ENCODE measurements at regions not wholly inside any gene's neighbourhood (a gene's known extent, or its start where the extent isn't known, plus 50 kb on each side); places are given as distances from the start of the nearest gene placed in this dataset.

GRCh38 chr3:18890449-18890848 is 257.9 kb upstream of the KCNH8 start:
- Histone ChIP-seq H3K27me3 (ENCODE audit: low read length) (no peaks in the 10 kb centered on the region), H3K9me2 (replicated peaks; ENCODE audit: insufficient read depth, low read length) (no peaks in the 10 kb centered on the region), H3K27ac (ENCODE audit: low read length) (no peak overlapping the region), H3K36me3 (ENCODE audit: insufficient read depth, low read length) (no peaks in the 10 kb centered on the region), H3K79me2 (ENCODE audit: low read length) (no peaks in the 10 kb centered on the region), H3K4me3 (ENCODE audit: low read length) (no peak overlapping the region), H3K4me2 (ENCODE audit: low read depth, low read length, poor library complexity, severe bottlenecking) (no peak overlapping the region), H3K4me1 (ENCODE audit: low read length) (no peaks in the 10 kb centered on the region), H3K9ac (ENCODE audit: low read length) (no peak overlapping the region), H2AFZ (ENCODE audit: low read length) (no peak overlapping the region), H3K9me3 (ENCODE audit: low read length) (no peaks in the 10 kb centered on the region), H4K20me1 (ENCODE audit: insufficient read depth, low read depth, low read length) (no peaks in the 10 kb centered on the region)
- DNase-seq: no peak

GRCh38 chr3:18888819-18889218 is 259.5 kb upstream of the KCNH8 start:
- no peak overlapping the region for H2AFZ ChIP-seq (ENCODE audit: low read length)
- H3K9ac ChIP-seq (ENCODE audit: low read length): no peak overlapping the region
- no peaks in the 10 kb centered on the region for H3K9me3 ChIP-seq (ENCODE audit: low read length)
- no peaks in the 10 kb centered on the region for H3K4me1 ChIP-seq (ENCODE audit: low read length)
- no peaks in the 10 kb centered on the region for H4K20me1 ChIP-seq (ENCODE audit: insufficient read depth, low read depth, low read length)
- no peak overlapping the region for H3K4me3 ChIP-seq (ENCODE audit: low read length)
- no peaks in the 10 kb centered on the region for H3K36me3 ChIP-seq (ENCODE audit: insufficient read depth, low read length)
- H3K27ac ChIP-seq (ENCODE audit: low read length): no peak overlapping the region
- H3K27me3 ChIP-seq (ENCODE audit: low read length): no peaks in the 10 kb centered on the region
- DNase-seq: no peak
- H3K79me2 ChIP-seq (ENCODE audit: low read length): no peaks in the 10 kb centered on the region
- no peaks in the 10 kb centered on the region for H3K9me2 ChIP-seq (replicated peaks; ENCODE audit: insufficient read depth, low read length)
- no peak overlapping the region for H3K4me2 ChIP-seq (ENCODE audit: low read depth, low read length, poor library complexity, severe bottlenecking)

GRCh38 chr3:18888370-18888769 is 259.9 kb upstream of the KCNH8 start:
- Histone ChIP-seq H3K4me1 (ENCODE audit: low read length) (no peaks in the 10 kb centered on the region), H3K79me2 (ENCODE audit: low read length) (no peaks in the 10 kb centered on the region), H2AFZ (ENCODE audit: low read length) (no peak overlapping the region), H3K27ac (ENCODE audit: low read length) (no peak overlapping the region), H3K9ac (ENCODE audit: low read length) (no peak overlapping the region), H3K27me3 (ENCODE audit: low read length) (no peaks in the 10 kb centered on the region), H3K9me2 (replicated peaks; ENCODE audit: insufficient read depth, low read length) (no peaks in the 10 kb centered on the region), H3K4me2 (ENCODE audit: low read depth, low read length, poor library complexity, severe bottlenecking) (no peak overlapping the region), H3K36me3 (ENCODE audit: insufficient read depth, low read length) (no peaks in the 10 kb centered on the region), H3K9me3 (ENCODE audit: low read length) (no peaks in the 10 kb centered on the region), H4K20me1 (ENCODE audit: insufficient read depth, low read depth, low read length) (no peaks in the 10 kb centered on the region), H3K4me3 (ENCODE audit: low read length) (no peak overlapping the region)
- no peak for DNase-seq

GRCh38 chr3:18886331-18886730 is 262.0 kb upstream of the KCNH8 start:
- DNase-seq: no peak
- H3K27me3 ChIP-seq (ENCODE audit: low read length): no peaks in the 10 kb centered on the region
- H3K4me1 ChIP-seq (ENCODE audit: low read length): no peaks in the 10 kb centered on the region
- no peak overlapping the region for H3K4me3 ChIP-seq (ENCODE audit: low read length)
- no peaks in the 10 kb centered on the region for H3K9me3 ChIP-seq (ENCODE audit: low read length)
- no peak overlapping the region for H2AFZ ChIP-seq (ENCODE audit: low read length)
- H3K36me3 ChIP-seq (ENCODE audit: insufficient read depth, low read length): no peaks in the 10 kb centered on the region
- H3K9ac ChIP-seq (ENCODE audit: low read length): no peak overlapping the region
- H3K27ac ChIP-seq (ENCODE audit: low read length): no peak overlapping the region
- no peak overlapping the region for H3K4me2 ChIP-seq (ENCODE audit: low read depth, low read length, poor library complexity, severe bottlenecking)
- H4K20me1 ChIP-seq (ENCODE audit: insufficient read depth, low read depth, low read length): no peaks in the 10 kb centered on the region
- no peaks in the 10 kb centered on the region for H3K79me2 ChIP-seq (ENCODE audit: low read length)
- no peaks in the 10 kb centered on the region for H3K9me2 ChIP-seq (replicated peaks; ENCODE audit: insufficient read depth, low read length)

- Histone ChIP-seq H3K36me3 (ENCODE audit: insufficient read depth, low read length) (no peaks in the 10 kb centered on the region), H3K27me3 (ENCODE audit: low read length) (no peaks in the 10 kb centered on the region), H2AFZ (ENCODE audit: low read length) (no peak overlapping the region), H4K20me1 (ENCODE audit: insufficient read depth, low read depth, low read length) (no peaks in the 10 kb centered on the region), H3K4me2 (ENCODE audit: low read depth, low read length, poor library complexity, severe bottlenecking) (no peak overlapping the region), H3K9me3 (ENCODE audit: low read length) (no peaks in the 10 kb centered on the region), H3K4me3 (ENCODE audit: low read length) (no peak overlapping the region), H3K9me2 (replicated peaks; ENCODE audit: insufficient read depth, low read length) (no peaks in the 10 kb centered on the region), H3K79me2 (ENCODE audit: low read length) (no peaks in the 10 kb centered on the region), H3K27ac (ENCODE audit: low read length) (no peak overlapping the region), H3K9ac (ENCODE audit: low read length) (no peak overlapping the region), H3K4me1 (ENCODE audit: low read length) (no peaks in the 10 kb centered on the region)
- no peak for DNase-seq
Measured at GRCh38 chr3:18885612-18886011, 262.7 kb upstream of the KCNH8 start.

GRCh38 chr3:18883571-18883970 is 264.7 kb upstream of the KCNH8 start:
- DNase-seq: no peak
- H3K9me2 ChIP-seq (replicated peaks; ENCODE audit: insufficient read depth, low read length): no peaks in the 10 kb centered on the region
- H3K79me2 ChIP-seq (ENCODE audit: low read length): no peaks in the 10 kb centered on the region
- no peak overlapping the region for H2AFZ ChIP-seq (ENCODE audit: low read length)
- H4K20me1 ChIP-seq (ENCODE audit: insufficient read depth, low read depth, low read length): no peaks in the 10 kb centered on the region
- no peaks in the 10 kb centered on the region for H3K9me3 ChIP-seq (ENCODE audit: low read length)
- H3K27ac ChIP-seq (ENCODE audit: low read length): no peak overlapping the region
- H3K27me3 ChIP-seq (ENCODE audit: low read length): no peaks in the 10 kb centered on the region
- H3K4me3 ChIP-seq (ENCODE audit: low read length): no peak overlapping the region
- no peaks in the 10 kb centered on the region for H3K36me3 ChIP-seq (ENCODE audit: insufficient read depth, low read length)
- H3K9ac ChIP-seq (ENCODE audit: low read length): no peak overlapping the region
- H3K4me1 ChIP-seq (ENCODE audit: low read length): no peaks in the 10 kb centered on the region
- no peak overlapping the region for H3K4me2 ChIP-seq (ENCODE audit: low read depth, low read length, poor library complexity, severe bottlenecking)

GRCh38 chr3:18880691-18881090 is 267.6 kb upstream of the KCNH8 start:
- no peaks in the 10 kb centered on the region for H3K9me2 ChIP-seq (replicated peaks; ENCODE audit: insufficient read depth, low read length)
- H3K4me1 ChIP-seq (ENCODE audit: low read length): no peaks in the 10 kb centered on the region
- H3K36me3 ChIP-seq (ENCODE audit: insufficient read depth, low read length): no peaks in the 10 kb centered on the region
- no peak overlapping the region for H3K4me2 ChIP-seq (ENCODE audit: low read depth, low read length, poor library complexity, severe bottlenecking)
- no peak for DNase-seq
- no peak overlapping the region for H3K9ac ChIP-seq (ENCODE audit: low read length)
- H4K20me1 ChIP-seq (ENCODE audit: insufficient read depth, low read depth, low read length): no peaks in the 10 kb centered on the region
- no peak overlapping the region for H3K27ac ChIP-seq (ENCODE audit: low read length)
- no peaks in the 10 kb centered on the region for H3K27me3 ChIP-seq (ENCODE audit: low read length)
- no peaks in the 10 kb centered on the region for H3K79me2 ChIP-seq (ENCODE audit: low read length)
- H2AFZ ChIP-seq (ENCODE audit: low read length): no peak overlapping the region
- H3K9me3 ChIP-seq (ENCODE audit: low read length): no peaks in the 10 kb centered on the region
- no peak overlapping the region for H3K4me3 ChIP-seq (ENCODE audit: low read length)

GRCh38 chr3:18872466-18872865 is 275.8 kb upstream of the KCNH8 start:
- Histone ChIP-seq H3K9ac (ENCODE audit: low read length) (no peak overlapping the region), H3K36me3 (ENCODE audit: insufficient read depth, low read length) (no peaks in the 10 kb centered on the region), H3K79me2 (ENCODE audit: low read length) (no peaks in the 10 kb centered on the region), H3K4me1 (ENCODE audit: low read length) (no peaks in the 10 kb centered on the region), H4K20me1 (ENCODE audit: insufficient read depth, low read depth, low read length) (no peaks in the 10 kb centered on the region), H3K27me3 (ENCODE audit: low read length) (no peaks in the 10 kb centered on the region), H2AFZ (ENCODE audit: low read length) (no peak overlapping the region), H3K9me3 (ENCODE audit: low read length) (no peaks in the 10 kb centered on the region), H3K4me3 (ENCODE audit: low read length) (no peak overlapping the region), H3K4me2 (ENCODE audit: low read depth, low read length, poor library complexity, severe bottlenecking) (no peak overlapping the region), H3K9me2 (replicated peaks; ENCODE audit: insufficient read depth, low read length) (no peaks in the 10 kb centered on the region), H3K27ac (ENCODE audit: low read length) (no peak overlapping the region)
- no peak for DNase-seq

- DNase-seq: no peak
- Histone ChIP-seq H4K20me1 (ENCODE audit: insufficient read depth, low read depth, low read length) (no peaks in the 10 kb centered on the region), H3K27ac (ENCODE audit: low read length) (no peak overlapping the region), H3K9me2 (replicated peaks; ENCODE audit: insufficient read depth, low read length) (no peaks in the 10 kb centered on the region), H3K4me1 (ENCODE audit: low read length) (no peaks in the 10 kb centered on the region), H3K36me3 (ENCODE audit: insufficient read depth, low read length) (no peaks in the 10 kb centered on the region), H3K9me3 (ENCODE audit: low read length) (no peaks in the 10 kb centered on the region), H3K27me3 (ENCODE audit: low read length) (no peaks in the 10 kb centered on the region), H2AFZ (ENCODE audit: low read length) (no peak overlapping the region), H3K4me3 (ENCODE audit: low read length) (no peak overlapping the region), H3K4me2 (ENCODE audit: low read depth, low read length, poor library complexity, severe bottlenecking) (no peak overlapping the region), H3K79me2 (ENCODE audit: low read length) (no peaks in the 10 kb centered on the region), H3K9ac (ENCODE audit: low read length) (no peak overlapping the region)
Measured at GRCh38 chr3:18870642-18871041, 277.7 kb upstream of the KCNH8 start.

Measured in Karpas-422 (cell line).